SK-N-SH treated with all-trans-retinoic acid at 6 μM for 48 hours (cell line): ENCODE measurements at regions not wholly inside any gene's neighbourhood (a gene's known extent, or its start where the extent isn't known, plus 50 kb on each side); places are given as distances from the start of the nearest gene placed in this dataset.

Experiments used
- ATAC-seq: fragments of 200-7000 bp; cut with Tn5 transposase; 3 replicates; pipeline ENCODE4 v1.9.1; 2020; ENCODE audit warnings: mild to moderate bottlenecking, moderate library complexity
- ARNTL ChIP-seq: fragments of 450-650 bp; formaldehyde crosslinking; IDR thresholded peaks from 2 replicates; pipeline ENCODE4 v1.5.0; 2020; ENCODE audit warnings: low read depth, mild to moderate bottlenecking, moderate library complexity, borderline replicate concordance
- BACH2 ChIP-seq: fragments of 250-450 bp; sonication (Bioruptor Pico); IDR thresholded peaks from 2 replicates; pipeline ENCODE4 v1.9.0; 2021; ENCODE audit warnings: mild to moderate bottlenecking, borderline replicate concordance
- CREB5 ChIP-seq: fragments of 250-450 bp; sonication (Bioruptor Pico); IDR thresholded peaks from 2 replicates; pipeline ENCODE4 v1.5.1; 2020; ENCODE audit warnings: low read depth, mild to moderate bottlenecking, moderate library complexity
- CSRNP3 ChIP-seq: fragments of 250-450 bp; sonication (Bioruptor Pico); IDR thresholded peaks from 2 replicates; pipeline ENCODE4 v1.5.1; 2021; ENCODE audit warnings: mild to moderate bottlenecking, moderate library complexity
- ESRRG ChIP-seq: fragments of 250-450 bp; sonication (Bioruptor Pico); IDR thresholded peaks from 2 replicates; pipeline ENCODE4 v1.6.1; 2021; ENCODE audit warnings: mild to moderate bottlenecking
- GLIS3 ChIP-seq: fragments of 250-450 bp; sonication (Bioruptor Pico); IDR thresholded peaks from 2 replicates; pipeline ENCODE4 v1.5.0; 2020; ENCODE audit warnings: mild to moderate bottlenecking, moderate library complexity
- PPARA ChIP-seq: fragments of 250-450 bp; sonication (Bioruptor Pico); IDR thresholded peaks from 2 replicates; pipeline ENCODE4 v1.5.0; 2020; ENCODE audit warnings: mild to moderate bottlenecking, borderline replicate concordance
- RARB ChIP-seq: fragments of 250-450 bp; sonication (Bioruptor Pico); IDR thresholded peaks from 2 replicates; pipeline ENCODE4 v1.8.0; 2021; ENCODE audit warnings: mild to moderate bottlenecking, moderate library complexity
- SNAI2 ChIP-seq: fragments of 250-450 bp; sonication (Bioruptor Pico); IDR thresholded peaks from 2 replicates; pipeline ENCODE4 v1.5.0; 2020; ENCODE audit warnings: mild to moderate bottlenecking, moderate library complexity
- TCF4 ChIP-seq: fragments of 250-450 bp; sonication (Bioruptor Pico); IDR thresholded peaks from 2 replicates; pipeline ENCODE4 v1.8.0; 2021; ENCODE audit warnings: mild to moderate bottlenecking, moderate library complexity, borderline replicate concordance
- TOX ChIP-seq: fragments of 250-450 bp; sonication (Bioruptor Pico); IDR thresholded peaks from 2 replicates; pipeline ENCODE4 v1.8.0; 2021; ENCODE audit warnings: mild to moderate bottlenecking, moderate library complexity, borderline replicate concordance
- TSHZ2 ChIP-seq: fragments of 250-450 bp; sonication (Bioruptor Pico); IDR thresholded peaks from 2 replicates; pipeline ENCODE4 v1.5.0; 2020; ENCODE audit warnings: mild to moderate bottlenecking, moderate library complexity
- ZC3H10 ChIP-seq: fragments of 250-450 bp; sonication (Bioruptor Pico); IDR thresholded peaks from 2 replicates; pipeline ENCODE4 v1.5.1; 2021; ENCODE audit warnings: mild to moderate bottlenecking, moderate library complexity
- ZFP3 ChIP-seq: fragments of 250-450 bp; sonication (Bioruptor Pico); IDR thresholded peaks from 2 replicates; pipeline ENCODE4 v1.5.0; 2020; ENCODE audit warnings: mild to moderate bottlenecking, moderate library complexity
- ZNF565 ChIP-seq: fragments of 450-650 bp; formaldehyde crosslinking; conservative IDR thresholded peaks from 2 replicates; pipeline ENCODE4 v1.5.0; 2020; ENCODE audit warnings: low read depth, mild to moderate bottlenecking, moderate library complexity
- ZNF70 ChIP-seq: fragments of 450-650 bp; formaldehyde crosslinking; IDR thresholded peaks from 2 replicates; pipeline ENCODE4 v1.5.0; 2020; ENCODE audit warnings: mild to moderate bottlenecking, moderate library complexity
- ZNF8 ChIP-seq: fragments of 450-650 bp; formaldehyde crosslinking; IDR thresholded peaks from 2 replicates; pipeline ENCODE4 v1.5.0; 2020; ENCODE audit warnings: mild to moderate bottlenecking, moderate library complexity

- ATAC-seq, result no peak
- TF ChIP-seq ZNF8 (CRISPR knock-in tag) (no peak), ZFP3 (CRISPR knock-in tag) (no peak), TCF4 (CRISPR knock-in tag) (no peak), ZNF565 (CRISPR knock-in tag) (no peak), RARB (CRISPR knock-in tag) (no peak), GLIS3 (CRISPR knock-in tag) (no peak)
- TF ChIP-seq, all 23 proteins: peak for 0
Measured at GRCh38 chr2:105544591-105545377, 145.9 kb upstream of the FHL2 start.

DNA sequence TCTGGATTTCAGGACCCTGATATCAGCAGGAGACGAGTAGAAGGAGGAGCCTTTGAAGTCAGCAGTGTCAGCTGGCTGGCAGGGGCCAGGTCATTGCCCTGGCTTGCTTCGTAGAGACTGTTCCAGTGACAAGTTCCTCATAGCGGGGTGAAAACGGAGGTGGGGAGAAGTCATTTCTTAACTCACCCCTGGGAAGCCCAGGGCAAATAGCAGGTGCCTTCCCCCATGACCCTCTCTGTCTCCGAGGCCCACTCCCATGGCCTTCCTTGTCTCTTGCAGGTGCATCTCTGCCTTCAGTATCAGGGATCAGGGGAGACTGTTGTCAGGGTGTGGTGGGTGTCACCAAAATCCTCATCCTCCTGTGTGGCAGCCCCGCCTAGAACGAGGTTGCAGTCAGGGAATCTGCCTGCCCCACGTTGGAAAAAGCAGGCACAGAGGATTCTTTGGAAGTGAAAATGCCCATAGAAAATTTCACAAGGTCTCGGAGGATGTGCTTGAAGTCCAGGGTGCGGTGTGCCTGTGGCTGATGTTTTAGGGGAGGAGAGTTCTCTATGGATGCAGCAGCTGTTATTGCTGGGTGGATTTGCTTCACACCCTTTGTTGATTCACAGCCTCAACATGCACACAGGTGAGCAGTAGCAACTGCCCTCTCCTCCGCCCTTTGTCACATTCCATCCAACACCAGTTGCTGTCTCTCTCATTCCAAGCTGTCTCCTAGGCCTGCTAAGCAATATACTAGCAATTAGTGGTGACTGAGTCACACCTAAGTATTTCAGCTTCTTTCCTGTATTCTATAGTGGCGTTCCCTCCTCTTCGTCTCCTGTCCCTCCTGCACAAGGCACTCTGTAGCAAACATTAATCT lies 142.6 kb upstream of the FHL2 start:
- TF ChIP-seq CREB5 (CRISPR knock-in tag) (no peak), ZFP3 (CRISPR knock-in tag) (no peak), PPARA (CRISPR knock-in tag) (no peak), CSRNP3 (no peak)
- no peak for ATAC-seq

GRCh38 chr2:105540642-105541041 lies 141.8 kb upstream of the FHL2 start:
- TF ChIP-seq GLIS3 (CRISPR knock-in tag) (no peak), ZC3H10 (CRISPR knock-in tag) (no peak), SNAI2 (CRISPR knock-in tag) (no peak)
- TF ChIP-seq, all 23 proteins: peak for 0
- no peak for ATAC-seq

DNA sequence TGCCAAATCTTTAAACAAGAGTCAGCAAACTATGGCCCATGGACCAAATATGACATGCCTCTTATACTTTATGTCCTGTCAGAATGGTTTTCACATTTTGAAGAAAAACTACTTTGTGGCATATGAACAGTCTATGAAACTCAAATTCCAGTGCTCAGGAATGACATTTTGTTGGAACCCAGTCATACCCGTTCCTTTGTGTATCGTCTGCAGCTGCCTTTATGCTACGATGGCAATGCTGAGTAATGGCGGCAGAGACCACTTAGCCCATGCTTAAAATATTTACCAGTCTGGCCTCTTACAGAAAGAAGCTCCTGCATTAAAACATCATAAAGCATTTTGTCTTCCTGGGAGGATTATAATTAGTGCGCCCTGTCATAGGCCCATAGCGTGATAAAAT lies 140.5 kb upstream of the FHL2 start:
- ATAC-seq, result no peak
- TF ChIP-seq ZNF70 (no peak), CSRNP3 (no peak), ESRRG (CRISPR knock-in tag) (no peak), RARB (CRISPR knock-in tag) (no peak), ZNF8 (CRISPR knock-in tag) (no peak), TSHZ2 (CRISPR knock-in tag) (no peak), GLIS3 (CRISPR knock-in tag) (no peak), TCF4 (CRISPR knock-in tag) (no peak), PPARA (CRISPR knock-in tag) (no peak), CREB5 (CRISPR knock-in tag) (no peak)
- TF ChIP-seq, all 23 proteins: peak for 0

GRCh38 chr2:105538840-105539239 lies 140.0 kb upstream of the FHL2 start:
- ATAC-seq, result no peak
- TF ChIP-seq BACH2 (CRISPR knock-in tag) (no peak), PPARA (CRISPR knock-in tag) (no peak), TOX (CRISPR knock-in tag) (no peak), ARNTL (no peak), TSHZ2 (CRISPR knock-in tag) (no peak), ESRRG (CRISPR knock-in tag) (no peak), SNAI2 (CRISPR knock-in tag) (no peak), RARB (CRISPR knock-in tag) (no peak)
- TF ChIP-seq, all 23 proteins: peak for 0
